Endothelial cell of umbilical vein (primary cell): ENCODE measurements at regions not wholly inside any gene's neighbourhood (a gene's known extent, or its start where the extent isn't known, plus 50 kb on each side); places are given as distances from the start of the nearest gene placed in this dataset.

ENCODE experiments used
- BruUV-seq: library from RNA; stranded (reverse); fragments of 400-500 nt; replicated peaks from 2 replicates; lab custom pipeline; 2021; lab: Mats Ljungman, UMichigan
- CTCF ChIA-PET: fragments of 300-600, 350-600 bp; sonication (Branson Sonifier 250); formaldehyde crosslinking; loops from one replicate; lab custom pipeline; 2021; ENCODE audit warnings: antibody characterized with exemption, inconsistent platforms; lab: Charles Lee
- POLR2A ChIA-PET: fragments of 300-600, 350-600 bp; sonication (Branson Sonifier 250); formaldehyde crosslinking; loops from one replicate; lab custom pipeline; 2021; ENCODE audit warnings: antibody characterized with exemption, inconsistent platforms; lab: Charles Lee
- DNase-seq: peaks from one replicate; pipeline ENCODE4 v3.0.0-alpha.2; 2011; ENCODE audit warnings: low read depth, low spot score
- FAIRE-seq: peaks from 2 replicates; lab custom pipeline; 2011; peaks lifted over from hg19 to GRCh38; lab: Jason Lieb, UNC
- H2AFZ ChIP-seq: 2 replicates; pipeline ENCODE4 v1.6.0; 2012; ENCODE audit warnings: low read depth, low read length, control low read depth, inconsistent platforms
- H3K27ac ChIP-seq: 2 replicates; pipeline ENCODE4 v1.5.1; 2011; ENCODE audit warnings: low read depth, mild to moderate bottlenecking, control low read depth, low read length, moderate library complexity; ENCODE audit not compliant: insufficient read depth
- H3K27me3 ChIP-seq, 2 experiments: 2 replicates each; pipeline versions ENCODE4 v1.6.0 to v1.6.1; 2011; ENCODE audit warnings: low read length in 2 of 2, mixed read lengths in 1 of 2; ENCODE audit not compliant: control insufficient read depth in 2 of 2, insufficient read depth in 2 of 2
- H3K36me3 ChIP-seq, 2 experiments: 2 replicates in 1 of 2; 3 replicates in 1 of 2; pipeline ENCODE4 v1.5.1; 2011; ENCODE audit warnings: low read length in 2 of 2, mild to moderate bottlenecking in 1 of 2, moderate library complexity in 1 of 2; ENCODE audit not compliant: control insufficient read depth in 2 of 2, insufficient read depth in 2 of 2; ENCODE audit errors: extremely low read depth in 1 of 2
- H3K4me1 ChIP-seq: 3 replicates; pipeline ENCODE4 v1.5.1; 2011; ENCODE audit warnings: mild to moderate bottlenecking, low read length; ENCODE audit not compliant: control insufficient read depth, insufficient read depth; ENCODE audit errors: extremely low read depth
- H3K4me2 ChIP-seq: 2 replicates; pipeline ENCODE4 v1.6.1; 2011; ENCODE audit warnings: low read length, control low read depth, mixed read lengths; ENCODE audit not compliant: insufficient read depth
- H3K4me3 ChIP-seq, 3 experiments: fragments of 200-600 bp in 1 of 3; sonication (generic), shearing (Covaris generic) in 1 of 3; replicated peaks in 1 of 3; 2 replicates each; pipeline ENCODE4 v1.5.1; 2011 to 2016; ENCODE audit warnings: control low read depth in 3 of 3, low read length in 3 of 3, mild to moderate bottlenecking in 2 of 3, inconsistent platforms in 1 of 3, low read depth in 1 of 3, moderate library complexity in 1 of 3; ENCODE audit not compliant: insufficient read depth in 1 of 3
- H3K79me2 ChIP-seq: 2 replicates; pipeline ENCODE4 v1.6.0; 2012; ENCODE audit warnings: low read length, inconsistent platforms; ENCODE audit not compliant: control insufficient read depth, insufficient read depth
- H3K9ac ChIP-seq: replicated peaks from 2 replicates; pipeline ENCODE3; 2011; ENCODE audit warnings: low read length, control low read depth; ENCODE audit not compliant: insufficient read depth; ENCODE audit errors: extremely low read depth
- H3K9me1 ChIP-seq: replicated peaks from 3 replicates; pipeline ENCODE4 v1.6.0; 2011; ENCODE audit warnings: mild to moderate bottlenecking, low read length; ENCODE audit not compliant: control insufficient read depth, insufficient read depth; ENCODE audit errors: extremely low read depth
- H3K9me3 ChIP-seq: replicated peaks from 2 replicates; pipeline ENCODE4 v1.5.1; 2012; ENCODE audit warnings: low read length, inconsistent platforms; ENCODE audit not compliant: control insufficient read depth, insufficient read depth
- H4K20me1 ChIP-seq: replicated peaks from 2 replicates; pipeline ENCODE3; 2011; ENCODE audit warnings: mild to moderate bottlenecking, low read length; ENCODE audit not compliant: control insufficient read depth, insufficient read depth; ENCODE audit errors: extremely low read depth
- EZH2 ChIP-seq: IDR thresholded peaks from 2 replicates; pipeline ENCODE4 v1.6.1; 2012; ENCODE audit warnings: borderline replicate concordance, low read depth, mild to moderate bottlenecking, moderate library complexity, low read length, inconsistent platforms; ENCODE audit not compliant: severe bottlenecking
- FOS ChIP-seq: IDR thresholded peaks from 2 replicates; pipeline ENCODE4 v1.6.1; 2011; ENCODE audit warnings: mild to moderate bottlenecking, low read length, moderate library complexity, borderline replicate concordance; ENCODE audit not compliant: insufficient read depth
- GATA2 ChIP-seq: IDR thresholded peaks from 2 replicates; pipeline ENCODE4 v1.7.0; 2011; ENCODE audit warnings: low read depth, mild to moderate bottlenecking, moderate library complexity, mixed read lengths, low read length; ENCODE audit not compliant: insufficient read length, insufficient read depth
- JUN ChIP-seq: IDR thresholded peaks from 2 replicates; pipeline ENCODE4 v1.6.1; 2011; ENCODE audit warnings: borderline replicate concordance, low read depth; ENCODE audit not compliant: insufficient read length, insufficient read depth
- MAX ChIP-seq: IDR thresholded peaks from 2 replicates; pipeline ENCODE4 v1.6.1; 2011; ENCODE audit not compliant: insufficient read depth, insufficient read length
- MYC ChIP-seq: IDR thresholded peaks from one replicate; pipeline ENCODE4 v1.6.1; 2011; ENCODE audit warnings: mild to moderate bottlenecking, low read depth, low read length
- POLR2A ChIP-seq: IDR thresholded peaks from 2 replicates; pipeline ENCODE4 v1.6.1; 2012; ENCODE audit warnings: low read depth, mild to moderate bottlenecking, control low read depth, low read length
- POLR2AphosphoS5 ChIP-seq: IDR thresholded peaks from 2 replicates; pipeline ENCODE4 v1.6.1; 2012; ENCODE audit warnings: low read depth, mild to moderate bottlenecking, control low read depth, low read length, moderate library complexity; ENCODE audit not compliant: insufficient read depth
- dilution Hi-C: fragments of 300-500 bp; cut with MboI; formaldehyde crosslinking; loops from one replicate; pipeline ENCODE4 v1.15.0; 2019; ENCODE audit warnings: low sequenced_read_pairs; ENCODE audit not compliant: extremely low pct_ligation_motif_present
- intact Hi-C: fragments of 100-400 bp; cut with micrococcal nuclease; formaldehyde crosslinking; loops from one replicate; pipeline ENCODE4 v1.10.0; 2022
- TF ChIP-seq, protein P1 (sequence below), 2 donors: IDR thresholded peaks; 1 replicate in 1 of 2; 2 replicates in 1 of 2; pipeline ENCODE4 v1.5.1; 2011; ENCODE audit warnings: low read length in 2 of 2, mild to moderate bottlenecking in 2 of 2, moderate library complexity in 2 of 2, control low read depth in 1 of 2, inconsistent platforms in 1 of 2, low read depth in 1 of 2; ENCODE audit not compliant: insufficient read depth in 1 of 2; ENCODE audit errors: extremely low read depth in 1 of 2

- DNase-seq, result no peak
- H3K27ac ChIP-seq, result no peak overlapping the region
- no peaks in the 10 kb centered on the region for H3K9me3 ChIP-seq
- no TSS peak for BruUV-seq
- H3K9ac ChIP-seq, result no peak overlapping the region
- no peaks in the 10 kb centered on the region for H3K79me2 ChIP-seq
- no peaks in the 10 kb centered on the region for H3K4me1 ChIP-seq
- ChIA-PET CTCF (no interaction called here), POLR2A (no interaction called here)
- H3K27me3 ChIP-seq, result no peaks in the 10 kb centered on the region
- FAIRE-seq, result no peak
- H3K9me1 ChIP-seq, result no peaks in the 10 kb centered on the region
- TF ChIP-seq EZH2 (no peak), POLR2AphosphoS5 (no peak), GATA2 (no peak), JUN (no peak), FOS (no peak), MAX (no peak), MYC (no peak), POLR2A (no peak)
- TF ChIP-seq, protein P1, sequence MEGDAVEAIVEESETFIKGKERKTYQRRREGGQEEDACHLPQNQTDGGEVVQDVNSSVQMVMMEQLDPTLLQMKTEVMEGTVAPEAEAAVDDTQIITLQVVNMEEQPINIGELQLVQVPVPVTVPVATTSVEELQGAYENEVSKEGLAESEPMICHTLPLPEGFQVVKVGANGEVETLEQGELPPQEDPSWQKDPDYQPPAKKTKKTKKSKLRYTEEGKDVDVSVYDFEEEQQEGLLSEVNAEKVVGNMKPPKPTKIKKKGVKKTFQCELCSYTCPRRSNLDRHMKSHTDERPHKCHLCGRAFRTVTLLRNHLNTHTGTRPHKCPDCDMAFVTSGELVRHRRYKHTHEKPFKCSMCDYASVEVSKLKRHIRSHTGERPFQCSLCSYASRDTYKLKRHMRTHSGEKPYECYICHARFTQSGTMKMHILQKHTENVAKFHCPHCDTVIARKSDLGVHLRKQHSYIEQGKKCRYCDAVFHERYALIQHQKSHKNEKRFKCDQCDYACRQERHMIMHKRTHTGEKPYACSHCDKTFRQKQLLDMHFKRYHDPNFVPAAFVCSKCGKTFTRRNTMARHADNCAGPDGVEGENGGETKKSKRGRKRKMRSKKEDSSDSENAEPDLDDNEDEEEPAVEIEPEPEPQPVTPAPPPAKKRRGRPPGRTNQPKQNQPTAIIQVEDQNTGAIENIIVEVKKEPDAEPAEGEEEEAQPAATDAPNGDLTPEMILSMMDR (IDR thresholded peaks at IDR 0.05; ENCODE audit: extremely low read depth in 1 of 2, insufficient read depth in 1 of 2, low read depth in 1 of 2, low read length in 2 of 2), result no peak
- H3K4me2 ChIP-seq, result no peak overlapping the region
- no peaks in the 10 kb centered on the region for H3K36me3 ChIP-seq
- intact Hi-C loops, result no loop called here
- no peaks in the 10 kb centered on the region for H4K20me1 ChIP-seq
- dilution Hi-C loops, result no loop called here
- no peak overlapping the region for H3K4me3 ChIP-seq
- no peak overlapping the region for H2AFZ ChIP-seq
These were observed 382.8 kb downstream of the KLHL4 start for GRCh38 chrX:87900320-87900908.
